ENCODE measurements at regions not wholly inside any gene's neighbourhood (a gene's known extent, or its start where the extent isn't known, plus 50 kb on each side); places are given as distances from the start of the nearest gene placed in this dataset.

DNA sequence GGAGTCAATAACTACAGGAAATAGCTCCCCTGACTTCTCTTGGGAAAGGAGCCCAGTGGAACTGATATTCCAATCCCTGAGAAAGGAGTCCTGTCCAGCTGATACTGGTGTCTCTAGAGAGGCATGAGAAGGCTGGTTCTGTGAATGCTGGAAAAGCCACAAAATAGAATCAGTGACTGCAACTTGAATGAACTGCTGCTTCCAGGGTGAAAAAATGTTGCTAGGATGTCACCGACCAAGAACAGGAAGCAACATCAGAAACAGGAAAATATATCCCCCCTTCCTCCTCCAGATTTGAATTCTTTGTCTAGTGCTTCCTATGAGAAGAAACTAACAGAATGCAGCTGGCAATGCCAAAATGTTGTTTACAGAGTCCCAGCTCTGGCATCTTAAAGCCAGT, 269.3 kb upstream of the LYPLAL1 start:
- no peak for TF ChIP-seq EZH2 (optimal IDR thresholded peaks at IDR 0.05; ENCODE audit: low read depth, low read length)
- no peak for TF ChIP-seq EZH2phosphoT487 (IDR thresholded peaks at IDR 0.05; ENCODE audit: low read length)

Measured in MM.1S (cell line).